Erythroblast (primary cell): ENCODE measurements at regions not wholly inside any gene's neighbourhood (a gene's known extent, or its start where the extent isn't known, plus 50 kb on each side); places are given as distances from the start of the nearest gene placed in this dataset.

Source experiments
- GATA1 ChIP-seq: IDR thresholded peaks from 2 replicates; pipeline ENCODE4 v1.6.1; 2011; ENCODE audit warnings: low read depth, mild to moderate bottlenecking, control low read depth, low read length, moderate library complexity
- POLR2A ChIP-seq: IDR thresholded peaks from 2 replicates; pipeline ENCODE4 v1.6.1; 2011; ENCODE audit warnings: mild to moderate bottlenecking, low read length

DNA sequence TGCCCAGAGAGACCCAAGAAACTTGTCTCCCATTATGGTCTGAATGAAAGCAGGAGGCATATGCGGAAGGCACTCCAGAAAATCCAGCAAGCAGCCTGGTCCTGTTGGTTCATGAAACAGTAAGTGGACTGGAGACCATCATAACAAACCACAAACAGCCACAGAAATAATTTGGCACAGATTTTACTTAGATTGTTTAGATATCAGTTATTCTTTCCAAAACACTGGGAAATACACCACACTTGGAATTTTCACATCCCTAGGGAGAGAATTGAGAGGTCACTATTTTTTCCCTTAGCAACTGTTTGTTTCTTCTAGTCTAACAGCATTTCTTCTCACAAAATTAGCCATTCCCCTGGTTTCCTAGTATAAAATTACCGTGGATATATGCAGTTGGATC is 300.8 kb downstream of the OSTF1 start:
- no peak for TF ChIP-seq GATA1
- no peak for TF ChIP-seq POLR2A
